ENCODE measurements at regions not wholly inside any gene's neighbourhood (a gene's known extent, or its start where the extent isn't known, plus 50 kb on each side); places are given as distances from the start of the nearest gene placed in this dataset.

- Histone ChIP-seq H3K9me3 (no peaks in the 10 kb centered on the region; the same call in 1 of the 2 replicates), H2AFZ (ENCODE audit: low read depth) (no peak overlapping the region), H3K27ac (ENCODE audit: low read depth in 2 of 2, low read length in 1 of 2) (no peak overlapping the region), H3K9ac (no peak overlapping the region), H3K36me3 (replicated peaks in 1 of 2; ENCODE audit: control insufficient read depth in 1 of 2, insufficient read depth in 2 of 2, low read length in 1 of 2) (no peaks in the 10 kb centered on the region), H3K4me1 (ENCODE audit: control insufficient read depth in 1 of 2, insufficient read depth in 2 of 2, low read depth in 1 of 2, low read length in 1 of 2) (peaks cover 0 to 14% of the 10 kb centered on the region in 2 experiments; a peak in 1 of 4 replicates), H3K27me3 (ENCODE audit: insufficient read depth) (peaks cover 9% of the 10 kb centered on the region; the same call in 1 of the 2 replicates), H3F3A (replicated peaks; ENCODE audit: insufficient read depth) (no peaks in the 10 kb centered on the region), H3K4me2 (no peak overlapping the region), H3K79me2 (ENCODE audit: insufficient read depth) (no peaks in the 10 kb centered on the region), H3K4me3 (ENCODE audit: low read depth in 2 of 2, low read length in 1 of 2) (no peak overlapping the region), H3K9me2 (no peaks in the 10 kb centered on the region), H4K20me1 (ENCODE audit: insufficient read depth) (no peaks in the 10 kb centered on the region)
- ChIA-PET POLR2A (no interaction called here), CTCF (interaction anchor here (0.9 to 1.4 kb wide), 2 partner anchors 35 to 365 kb away, joined by 3 read pairs; partner anchors contain the start of gene XXYLT1)
- WGBS (ENCODE audit: low lambda C conversion rate): 60% methylated on average over 4 of the region's 4 CpGs
- TF ChIP-seq NFIC (IDR thresholded peaks at IDR 0.05; ENCODE audit: borderline replicate concordance): no peak
- TF ChIP-seq RAD21 (IDR thresholded peaks at IDR 0.05; ENCODE audit: low read length): no peak
- TF ChIP-seq CHD2 (IDR thresholded peaks at IDR 0.05; ENCODE audit: low read length, partially characterized antibody): no peak
- no peak for TF ChIP-seq TCF12 (IDR thresholded peaks at IDR 0.05)
- no peak for TF ChIP-seq FOSL2 (IDR thresholded peaks at IDR 0.05; ENCODE audit: borderline replicate concordance, low read depth)
- TF ChIP-seq MXI1 (IDR thresholded peaks at IDR 0.05; ENCODE audit: low read depth, low read length): no peak
- no peak for TF ChIP-seq FOXM1 (IDR thresholded peaks at IDR 0.05; ENCODE audit: low read depth)
- DNase-seq: no peak
Measured at GRCh38 chr3:194906229-194906629, 220.5 kb downstream of the FAM43A start.

GRCh38 chr3:194906970-194907629 is 221.4 kb downstream of the FAM43A start:
- CTCF ChIA-PET: interaction anchor here (0.9 to 1.4 kb wide), 2 partner anchors 36 to 364 kb away, joined by 3 read pairs; partner anchors contain the start of gene XXYLT1
- POLR2A ChIA-PET: no interaction called here
- no peak for TF ChIP-seq NFIC (IDR thresholded peaks at IDR 0.05; ENCODE audit: borderline replicate concordance)
- no peak for TF ChIP-seq USF1 (IDR thresholded peaks at IDR 0.05; ENCODE audit: borderline replicate concordance, low read depth)
- no peak for TF ChIP-seq IRF3 (IDR thresholded peaks at IDR 0.05; ENCODE audit: low read depth, low read length)
- no peak for TF ChIP-seq TAF1 (IDR thresholded peaks at IDR 0.05; ENCODE audit: borderline replicate concordance, low read depth, low read length)
- no peak for TF ChIP-seq ZBTB33 (IDR thresholded peaks at IDR 0.05; ENCODE audit: borderline replicate concordance, low read depth)
- TF ChIP-seq REST (IDR thresholded peaks at IDR 0.05; ENCODE audit: low read depth, low read length): no peak
- no peak for TF ChIP-seq EP300 (IDR thresholded peaks at IDR 0.05; ENCODE audit: borderline replicate concordance in 1 of 2, low read depth in 1 of 2, low read length in 1 of 2)
- no peak for TF ChIP-seq RCOR1 (IDR thresholded peaks at IDR 0.05; ENCODE audit: low read length)
- no peak for TF ChIP-seq RAD21 (IDR thresholded peaks at IDR 0.05; ENCODE audit: low read length)
- no peak for TF ChIP-seq PBX3 (IDR thresholded peaks at IDR 0.05)
- no peak for TF ChIP-seq POLR2AphosphoS5 (IDR thresholded peaks at IDR 0.05; ENCODE audit: low read depth, low read length)
- TF ChIP-seq YY1 (IDR thresholded peaks at IDR 0.05; ENCODE audit: low read depth): no peak
- no peak for TF ChIP-seq GABPA (IDR thresholded peaks at IDR 0.05; ENCODE audit: low read depth)
- TF ChIP-seq ELF1 (IDR thresholded peaks at IDR 0.05): no peak

More at GRCh38 chr3:194906970-194907629, 221.4 kb downstream of the FAM43A start:
- no peaks in the 10 kb centered on the region for H3K79me2 ChIP-seq (ENCODE audit: insufficient read depth)
- H3K27me3 ChIP-seq (ENCODE audit: insufficient read depth): peaks cover 11% of the 10 kb centered on the region; the same call in 1 of the 2 replicates
- H4K20me1 ChIP-seq (ENCODE audit: insufficient read depth): no peaks in the 10 kb centered on the region
- H3K36me3 ChIP-seq (replicated peaks in 1 of 2; ENCODE audit: control insufficient read depth in 1 of 2, insufficient read depth in 2 of 2, low read length in 1 of 2): no peaks in the 10 kb centered on the region
- DNase-seq: no peak
- H3F3A ChIP-seq (replicated peaks; ENCODE audit: insufficient read depth): no peaks in the 10 kb centered on the region
- peaks cover 0 to 14% of the 10 kb centered on the region in 2 experiments; a peak in 1 of 4 replicates for H3K4me1 ChIP-seq (ENCODE audit: control insufficient read depth in 1 of 2, insufficient read depth in 2 of 2, low read depth in 1 of 2, low read length in 1 of 2)
- no peaks in the 10 kb centered on the region for H3K9me2 ChIP-seq
- H3K4me3 ChIP-seq (ENCODE audit: low read depth in 2 of 2, low read length in 1 of 2): no peak overlapping the region
- WGBS (ENCODE audit: low lambda C conversion rate): 79% methylated on average over 11 of the region's 11 CpGs
- H2AFZ ChIP-seq (ENCODE audit: low read depth): no peak overlapping the region
- no peak overlapping the region for H3K4me2 ChIP-seq
- no peak overlapping the region for H3K27ac ChIP-seq (ENCODE audit: low read depth in 2 of 2, low read length in 1 of 2)
- H3K9ac ChIP-seq: no peak overlapping the region
- H3K9me3 ChIP-seq: no peaks in the 10 kb centered on the region; the same call in 1 of the 2 replicates
